ENCODE measurements at regions not wholly inside any gene's neighbourhood (a gene's known extent, or its start where the extent isn't known, plus 50 kb on each side); places are given as distances from the start of the nearest gene placed in this dataset.
A peak's percentile ranks its signal among the peaks of the same experiment; 100 is the strongest.
"Not testable (repeated sequence)": the region's sequence is repeated elsewhere in the genome, so short reads cannot be mapped to it uniquely, and the experiment has no call there.

- no peak for DNase-seq
- no peak for ATAC-seq
- intact Hi-C loops (cut with DNase I): no loop called here
These were observed 847.7 kb downstream of the CDH18 start for GRCh38 chr5:19140276-19140675.

DNA sequence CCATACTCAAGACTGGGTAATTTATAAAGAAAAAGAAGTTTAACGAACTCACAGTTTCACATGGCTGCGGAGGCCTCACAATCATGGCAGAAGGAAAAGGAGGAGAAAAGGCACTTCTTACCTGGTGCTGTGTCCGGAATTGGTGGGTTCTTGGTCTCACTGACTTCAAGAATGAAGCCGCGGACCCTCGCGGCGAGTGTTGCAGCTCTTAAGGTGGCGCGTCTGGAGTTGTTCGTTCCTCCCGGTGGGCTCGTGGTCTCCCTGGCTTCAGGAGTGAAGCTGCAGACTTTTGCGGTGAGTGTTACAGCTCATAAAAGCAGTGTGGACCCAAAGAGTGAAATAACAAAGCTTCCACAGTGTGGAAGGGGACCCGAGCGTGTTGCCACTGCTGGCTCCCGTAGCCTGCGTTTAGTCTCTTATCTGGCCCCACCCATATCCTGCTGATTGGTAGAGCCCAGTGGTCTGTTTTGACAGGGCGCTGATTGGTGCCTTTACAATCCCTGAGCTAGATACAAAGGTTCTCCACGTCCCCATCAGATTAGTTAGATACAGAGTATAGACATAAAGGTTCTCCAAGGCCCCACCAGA lies 846.0 kb downstream of the CDH18 start:
- intact Hi-C loops (cut with DNase I); DNase-seq; ATAC-seq: not testable (repeated sequence)

GRCh38 chr5:19142713-19143414 lies 845.1 kb downstream of the CDH18 start:
- DNase-seq; ATAC-seq; intact Hi-C loops (cut with DNase I): not testable (repeated sequence)

DNA sequence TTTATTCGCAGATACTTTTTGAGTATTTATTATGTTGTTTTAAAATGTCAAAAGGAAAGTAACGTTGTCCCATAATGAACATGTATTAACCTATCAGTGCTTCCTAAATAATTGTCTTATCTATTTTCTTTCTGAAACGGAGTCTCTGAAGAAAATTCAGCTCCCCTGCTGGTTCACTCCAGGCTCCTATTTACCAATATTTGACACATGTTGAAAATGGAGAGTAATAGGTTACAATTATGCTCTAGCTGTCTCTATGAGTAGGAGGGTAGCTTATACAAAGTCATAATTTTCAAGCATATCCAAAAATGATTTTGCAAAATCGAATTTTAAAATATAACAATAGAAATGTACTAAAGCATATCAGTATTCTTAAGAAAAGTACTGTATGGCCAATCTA lies 844.1 kb downstream of the CDH18 start:
- DNase-seq (no peak), ATAC-seq (no peak)
- intact Hi-C loops (cut with DNase I): no loop called here

DNA sequence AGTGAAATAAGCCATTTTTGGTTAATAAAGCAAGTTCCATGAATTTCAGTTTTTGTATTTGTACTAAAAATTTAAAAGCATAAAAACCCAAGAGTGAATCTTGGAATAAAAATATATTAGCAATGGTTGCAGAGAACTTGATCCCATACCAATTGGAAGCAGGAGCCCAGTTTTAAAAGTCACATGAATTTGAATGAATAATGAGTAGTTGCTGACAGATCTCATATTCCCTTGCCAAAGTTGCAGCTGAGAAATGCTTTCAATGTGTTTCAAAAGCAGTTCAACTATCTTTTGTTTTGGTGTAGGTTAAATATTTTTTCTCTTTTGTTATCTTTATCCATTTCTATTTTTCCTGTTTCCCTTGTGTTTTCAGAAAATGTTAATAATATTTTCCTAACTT lies 818.6 kb downstream of the CDH18 start:
- intact Hi-C loops (cut with DNase I): no loop called here
- no peak for DNase-seq
- no peak for ATAC-seq

GRCh38 chr5:19172926-19173470 lies 815.0 kb downstream of the CDH18 start:
- intact Hi-C loops (cut with DNase I): no loop called here
- DNase-seq (no peak), ATAC-seq (peak in 1 of 2 donors; percentile 56)

GRCh38 chr5:19175776-19176570 lies 812.0 kb downstream of the CDH18 start:
- intact Hi-C loops (cut with DNase I): no loop called here
- DNase-seq (no peak), ATAC-seq (no peak)

DNA sequence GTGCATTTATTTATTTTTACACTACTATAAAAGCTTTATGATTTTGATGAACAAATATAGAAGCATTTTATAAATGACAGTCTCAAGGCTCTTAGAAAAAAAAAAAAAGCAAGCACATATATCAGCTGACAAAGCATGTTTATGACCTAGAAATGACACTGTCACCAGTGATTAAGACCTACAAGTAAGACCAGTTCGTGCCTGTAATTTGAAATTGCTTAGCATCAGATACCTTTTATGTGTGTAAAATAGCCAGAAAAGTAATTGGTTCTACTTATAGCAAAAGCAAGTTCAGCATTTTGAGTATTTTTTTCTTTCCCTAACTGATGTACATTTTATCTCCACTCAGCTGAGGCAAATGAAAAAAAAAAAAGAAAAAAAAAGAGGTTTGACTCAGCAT lies 808.4 kb downstream of the CDH18 start:
- DNase-seq (no peak), ATAC-seq (no peak)
- intact Hi-C loops (cut with DNase I): no loop called here

- intact Hi-C loops (cut with DNase I): no loop called here
- no peak for DNase-seq
- no peak for ATAC-seq
These were observed 798.8 kb downstream of the CDH18 start for GRCh38 chr5:19189176-19189575.

DNA sequence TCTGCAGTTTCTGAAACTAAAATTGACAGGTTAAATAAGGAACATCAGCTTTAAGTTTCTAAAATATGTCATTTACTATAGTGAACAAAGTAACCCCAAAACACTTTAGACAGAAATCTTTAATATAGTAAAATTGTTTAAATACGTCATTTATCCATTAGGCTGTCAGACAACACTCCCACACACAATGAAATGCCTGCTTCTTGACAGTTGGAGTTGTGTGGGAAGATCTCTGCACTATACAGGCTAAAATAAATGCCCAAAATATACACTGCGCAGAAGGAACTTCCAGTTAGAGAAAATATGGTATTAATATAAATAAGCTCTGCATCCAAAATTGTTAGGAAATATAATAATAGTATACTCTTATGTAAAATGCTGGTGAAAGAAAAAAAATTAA lies 794.4 kb downstream of the CDH18 start:
- intact Hi-C loops (cut with DNase I): no loop called here
- ATAC-seq: no peak

GRCh38 chr5:19196631-19197030 lies 791.4 kb downstream of the CDH18 start:
- ATAC-seq (no peak), DNase-seq (no peak)
- intact Hi-C loops (cut with DNase I): no loop called here

More for the DNA sequence above, 794.4 kb downstream of the CDH18 start:
- no peak for DNase-seq

DNA sequence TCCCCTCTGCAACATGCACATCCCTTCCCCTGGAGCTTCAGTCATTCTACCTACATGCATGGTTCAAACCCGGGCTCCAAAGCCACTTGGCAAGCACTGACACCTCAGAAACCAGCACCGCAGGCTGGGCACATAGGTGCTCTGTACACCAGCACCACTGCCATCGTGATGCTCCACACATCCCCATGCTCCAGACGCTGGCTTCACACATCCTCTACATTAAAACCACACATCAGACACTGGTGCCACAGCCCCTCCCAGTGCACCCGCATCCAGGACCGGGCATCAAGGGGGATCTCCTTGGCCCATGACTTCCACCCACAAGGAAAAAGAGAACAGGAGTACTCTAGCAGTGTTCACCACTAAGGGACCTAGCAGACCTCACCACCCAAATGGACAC lies 787.7 kb downstream of the CDH18 start:
- intact Hi-C loops (cut with DNase I): no loop called here
- no peak for DNase-seq
- no peak for ATAC-seq

- intact Hi-C loops (cut with DNase I): no loop called here
- ATAC-seq: no peak
These were observed 779.6 kb downstream of the CDH18 start for GRCh38 chr5:19208397-19208796.

GRCh38 chr5:19210886-19211285 lies 777.1 kb downstream of the CDH18 start:
- intact Hi-C loops (cut with DNase I): no loop called here
- no peak for DNase-seq
- no peak for ATAC-seq

More at GRCh38 chr5:19208397-19208796, 779.6 kb downstream of the CDH18 start:
- no peak for DNase-seq

GRCh38 chr5:19229179-19229835 lies 758.7 kb downstream of the CDH18 start:
- no peak for ATAC-seq
- no peak for DNase-seq
- intact Hi-C loops (cut with DNase I): no loop called here

DNA sequence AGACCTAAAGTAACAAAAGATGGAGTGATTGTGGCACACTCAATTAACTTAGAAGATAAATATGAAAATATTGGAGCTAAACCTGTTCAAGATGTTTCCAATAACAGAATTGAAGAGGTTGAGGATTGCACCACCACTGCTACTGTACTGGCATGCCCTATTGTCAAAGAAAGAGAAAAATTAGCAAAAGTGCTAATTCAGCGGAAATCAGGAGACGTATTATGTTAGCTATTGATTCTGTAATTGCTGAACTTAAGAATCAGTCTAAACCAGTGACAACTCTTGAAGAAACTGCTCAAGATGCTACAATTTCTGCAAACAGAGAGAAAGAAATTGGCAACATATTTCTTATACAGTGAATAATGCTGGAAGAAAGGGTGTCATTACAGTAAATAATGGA lies 754.4 kb downstream of the CDH18 start:
- ATAC-seq (no peak), DNase-seq (no peak)

DNA sequence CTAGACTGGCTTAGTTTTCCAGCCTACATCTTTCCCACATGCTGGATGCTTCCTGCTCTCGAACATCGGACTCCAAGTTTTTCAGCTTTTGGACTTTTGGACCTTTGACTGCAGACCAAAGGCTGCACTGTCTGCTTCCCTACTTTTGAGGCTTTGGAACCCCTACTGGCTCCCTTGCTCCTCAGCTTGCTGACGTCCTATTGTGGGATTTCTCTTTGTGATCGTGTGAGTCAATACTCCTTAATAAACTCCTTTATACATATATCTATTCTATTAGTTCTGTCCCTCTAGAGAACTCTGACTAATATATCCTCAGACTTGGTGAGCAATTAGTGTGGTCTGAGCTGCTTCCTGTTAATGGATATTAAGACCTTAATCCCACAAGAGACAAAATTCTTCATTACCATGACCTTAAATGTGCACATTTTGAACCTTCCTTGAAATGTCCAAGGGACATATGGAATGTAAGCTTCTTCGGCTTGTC lies 752.9 kb downstream of the CDH18 start:
- ATAC-seq (no peak), DNase-seq (no peak)
- intact Hi-C loops (cut with DNase I): no loop called here

More for the DNA sequence above, 754.4 kb downstream of the CDH18 start:
- intact Hi-C loops (cut with DNase I): no loop called here

- no peak for DNase-seq
- intact Hi-C loops (cut with DNase I): no loop called here
- ATAC-seq: no peak
These were observed 747.8 kb downstream of the CDH18 start for GRCh38 chr5:19240170-19240569.

GRCh38 chr5:19241690-19242089 lies 746.3 kb downstream of the CDH18 start:
- DNase-seq (no peak), ATAC-seq (no peak)
- intact Hi-C loops (cut with DNase I): no loop called here
